Thoracic aorta (tissue), 2 donors: ENCODE measurements at regions not wholly inside any gene's neighbourhood (a gene's known extent, or its start where the extent isn't known, plus 50 kb on each side); places are given as distances from the start of the nearest gene placed in this dataset.
A peak's percentile ranks its signal among the peaks of the same experiment; 100 is the strongest.

ENCODE experiments used
- ATAC-seq: fragments of 150-250 bp; one replicate; pipeline ENCODE4 v1.8.0; 2017; ENCODE audit warnings: low read depth; ENCODE audit not compliant: insufficient number of reproducible peaks, low FRiP score
- DNase-seq: peaks from one replicate; pipeline ENCODE4 v3.0.0-alpha.2; 2020; ENCODE audit warnings: low spot score
- H3K27ac ChIP-seq, 2 donors: fragments of 200-600 bp; sonication (generic); 1 replicate in 1 of 2; 2 replicates in 1 of 2; pipeline ENCODE4 v1.5.1; 2016; ENCODE audit warnings: mild to moderate bottlenecking in 2 of 2, moderate library complexity in 2 of 2
- H3K27me3 ChIP-seq: fragments of 200-600 bp; sonication (generic); replicated peaks from 2 replicates; pipeline ENCODE4 v1.6.0; 2016; ENCODE audit warnings: mild to moderate bottlenecking; ENCODE audit not compliant: insufficient read depth
- H3K36me3 ChIP-seq: fragments of 200-600 bp; sonication (generic); one replicate; pipeline ENCODE4 v1.5.1; 2016
- H3K4me1 ChIP-seq, 2 donors: fragments of 200-600 bp; sonication (generic); 1 replicate in 1 of 2; 2 replicates in 1 of 2; pipeline versions ENCODE4 v1.5.1 to v1.6.0; 2016; ENCODE audit warnings: low read depth in 2 of 2, mild to moderate bottlenecking in 1 of 2; ENCODE audit not compliant: control insufficient read depth in 1 of 2
- H3K4me3 ChIP-seq: fragments of 200-600 bp; sonication (generic); 2 replicates; pipeline ENCODE4 v1.5.1; 2016; ENCODE audit warnings: mild to moderate bottlenecking
- H3K9me3 ChIP-seq: fragments of 200-600 bp; sonication (generic); 2 replicates; pipeline ENCODE4 v1.5.1; 2016
- TF ChIP-seq, protein P1 (sequence below): fragments of 200-600 bp; sonication (generic); IDR thresholded peaks from one replicate; pipeline ENCODE4 v1.5.1; 2019; ENCODE audit warnings: antibody characterized with exemption

GRCh38 chr2:84026818-84027217, 432.3 kb downstream of the SUCLG1 start:
- DNase-seq (no peak), ATAC-seq (no peak)
- H3K4me1 ChIP-seq = no peaks in the 10 kb centered on the region
- H3K27me3 ChIP-seq = no peaks in the 10 kb centered on the region
- H3K36me3 ChIP-seq = no peaks in the 10 kb centered on the region
- no peaks in the 10 kb centered on the region for H3K9me3 ChIP-seq
- H3K27ac ChIP-seq = no peak overlapping the region
- TF ChIP-seq, protein P1, sequence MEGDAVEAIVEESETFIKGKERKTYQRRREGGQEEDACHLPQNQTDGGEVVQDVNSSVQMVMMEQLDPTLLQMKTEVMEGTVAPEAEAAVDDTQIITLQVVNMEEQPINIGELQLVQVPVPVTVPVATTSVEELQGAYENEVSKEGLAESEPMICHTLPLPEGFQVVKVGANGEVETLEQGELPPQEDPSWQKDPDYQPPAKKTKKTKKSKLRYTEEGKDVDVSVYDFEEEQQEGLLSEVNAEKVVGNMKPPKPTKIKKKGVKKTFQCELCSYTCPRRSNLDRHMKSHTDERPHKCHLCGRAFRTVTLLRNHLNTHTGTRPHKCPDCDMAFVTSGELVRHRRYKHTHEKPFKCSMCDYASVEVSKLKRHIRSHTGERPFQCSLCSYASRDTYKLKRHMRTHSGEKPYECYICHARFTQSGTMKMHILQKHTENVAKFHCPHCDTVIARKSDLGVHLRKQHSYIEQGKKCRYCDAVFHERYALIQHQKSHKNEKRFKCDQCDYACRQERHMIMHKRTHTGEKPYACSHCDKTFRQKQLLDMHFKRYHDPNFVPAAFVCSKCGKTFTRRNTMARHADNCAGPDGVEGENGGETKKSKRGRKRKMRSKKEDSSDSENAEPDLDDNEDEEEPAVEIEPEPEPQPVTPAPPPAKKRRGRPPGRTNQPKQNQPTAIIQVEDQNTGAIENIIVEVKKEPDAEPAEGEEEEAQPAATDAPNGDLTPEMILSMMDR = no peak
- H3K4me3 ChIP-seq = no peak overlapping the region

GRCh38 chr2:84022810-84023431, 436.2 kb downstream of the SUCLG1 start:
- no peak overlapping the region for H3K4me3 ChIP-seq

DNA sequence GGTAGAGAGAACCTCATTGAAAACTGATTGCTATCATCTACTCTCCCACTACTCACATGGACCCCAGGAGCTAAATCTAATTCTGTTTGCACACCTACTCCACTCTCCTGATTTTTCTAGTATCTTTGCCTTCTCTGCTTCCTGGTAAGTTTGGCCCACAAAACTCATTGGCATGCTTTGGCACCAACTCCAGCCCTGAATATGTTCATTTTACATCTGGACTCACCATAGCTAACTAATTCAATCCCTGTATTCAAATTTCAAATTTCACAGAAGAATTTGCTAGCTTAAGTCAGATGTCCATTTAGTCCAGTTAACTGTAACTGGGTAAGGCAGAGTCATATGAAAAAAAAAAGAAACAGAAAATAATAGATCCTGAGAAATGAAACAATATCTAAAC, 442.1 kb downstream of the SUCLG1 start:
- TF ChIP-seq, protein P1 = no peak

More at GRCh38 chr2:84022810-84023431, 436.2 kb downstream of the SUCLG1 start:
- Histone ChIP-seq H3K36me3 (no peaks in the 10 kb centered on the region), H3K27me3 (no peaks in the 10 kb centered on the region), H3K9me3 (no peaks in the 10 kb centered on the region), H3K4me1 (no peaks in the 10 kb centered on the region), H3K27ac (no peak overlapping the region)
- TF ChIP-seq, protein P1 = peak; percentile 23
- ATAC-seq (no peak), DNase-seq (no peak)

DNA sequence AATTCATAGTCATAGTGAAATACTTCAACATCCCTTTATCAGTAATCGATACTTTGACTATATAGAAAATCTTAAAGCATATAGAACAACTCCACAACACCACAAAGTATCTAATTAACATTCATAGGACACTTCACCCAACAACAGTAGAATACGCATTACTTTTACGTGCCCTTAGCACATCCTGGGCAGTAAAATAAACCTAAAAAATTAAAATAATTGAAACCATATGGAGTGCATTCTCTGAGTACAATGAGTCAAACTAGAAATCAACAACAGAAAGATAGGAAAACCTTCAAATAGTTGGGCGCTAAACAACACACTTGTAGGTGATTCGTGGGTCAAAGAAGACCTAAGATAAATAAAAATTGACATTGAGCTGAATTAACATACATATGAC, 442.9 kb downstream of the SUCLG1 start:
- Histone ChIP-seq H3K4me1 (no peaks in the 10 kb centered on the region), H3K27me3 (no peaks in the 10 kb centered on the region), H3K36me3 (no peaks in the 10 kb centered on the region), H3K27ac (no peak overlapping the region), H3K9me3 (no peaks in the 10 kb centered on the region), H3K4me3 (no peak overlapping the region)
- DNase-seq (no peak), ATAC-seq (no peak)
- TF ChIP-seq, protein P1 = no peak

More for the DNA sequence above, 442.1 kb downstream of the SUCLG1 start:
- Histone ChIP-seq H3K27me3 (no peaks in the 10 kb centered on the region), H3K36me3 (no peaks in the 10 kb centered on the region), H3K4me3 (no peak overlapping the region), H3K9me3 (no peaks in the 10 kb centered on the region), H3K27ac (no peak overlapping the region), H3K4me1 (no peaks in the 10 kb centered on the region)
- ATAC-seq (no peak), DNase-seq (no peak)

- no peaks in the 10 kb centered on the region for H3K4me1 ChIP-seq
- no peaks in the 10 kb centered on the region for H3K36me3 ChIP-seq
- ATAC-seq (no peak), DNase-seq (no peak)
- no peaks in the 10 kb centered on the region for H3K27me3 ChIP-seq
- no peak overlapping the region for H3K27ac ChIP-seq
- H3K4me3 ChIP-seq = no peak overlapping the region
- TF ChIP-seq, protein P1 = no peak
- H3K9me3 ChIP-seq = no peaks in the 10 kb centered on the region
Observed at GRCh38 chr2:83997889-83998288, 461.2 kb downstream of the SUCLG1 start.
